ENCODE measurements at regions not wholly inside any gene's neighbourhood (a gene's known extent, or its start where the extent isn't known, plus 50 kb on each side); places are given as distances from the start of the nearest gene placed in this dataset.
"Not testable (repeated sequence)": the region's sequence is repeated elsewhere in the genome, so short reads cannot be mapped to it uniquely, and the experiment has no call there.

GRCh38 chr2:47704287-47704686 lies 78.7 kb upstream of the MSH6 start:
- H3K36me3 Mint-ChIP-seq (ENCODE audit: low read depth): no peaks in the 10 kb centered on the region
- no peak for ATAC-seq

GRCh38 chr2:47699533-47700215 lies 83.3 kb upstream of the MSH6 start:
- no peak for ATAC-seq
- Mint-ChIP-seq H3K9me3 (ENCODE audit: insufficient read depth) (no peaks in the 10 kb centered on the region), H3K4me1 (ENCODE audit: low read depth) (no peaks in the 10 kb centered on the region), H3K36me3 (ENCODE audit: low read depth) (no peaks in the 10 kb centered on the region), H3K27ac (no peak overlapping the region), H3K27me3 (ENCODE audit: low read depth) (peaks cover 15% of the 10 kb centered on the region), H3K4me3 (no peak overlapping the region)
- DNase-seq: no peak
- POLR2A ChIA-PET: no interaction called here
- CTCF ChIA-PET: no interaction called here

More at GRCh38 chr2:47704287-47704686, 78.7 kb upstream of the MSH6 start:
- ChIA-PET POLR2A (interaction anchor here (0.6 kb wide), 1 partner anchor 195 kb away, joined by 3 read pairs; no protein-coding TSS in a partner anchor), CTCF (no interaction called here)
- Mint-ChIP-seq H3K9me3 (ENCODE audit: insufficient read depth) (no peaks in the 10 kb centered on the region), H3K4me3 (no peak overlapping the region), H3K27me3 (ENCODE audit: low read depth) (no peaks in the 10 kb centered on the region), H3K27ac (no peak overlapping the region), H3K4me1 (ENCODE audit: low read depth) (no peaks in the 10 kb centered on the region)
- no peak for DNase-seq

- H3K27ac Mint-ChIP-seq; H3K36me3 Mint-ChIP-seq (ENCODE audit: low read depth); H3K4me3 Mint-ChIP-seq; CTCF ChIA-PET; H3K9me3 Mint-ChIP-seq (ENCODE audit: insufficient read depth); H3K4me1 Mint-ChIP-seq (ENCODE audit: low read depth); ATAC-seq; POLR2A ChIA-PET; DNase-seq: not testable (repeated sequence)
- H3K27me3 Mint-ChIP-seq (ENCODE audit: low read depth): peaks cover 19% of the 10 kb centered on the region
These were observed 84.4 kb upstream of the MSH6 start for GRCh38 chr2:47698436-47698972.

GRCh38 chr2:47697681-47698435 lies 85.1 kb upstream of the MSH6 start:
- ATAC-seq; H3K27ac Mint-ChIP-seq; POLR2A ChIA-PET; CTCF ChIA-PET; H3K36me3 Mint-ChIP-seq (ENCODE audit: low read depth); H3K4me1 Mint-ChIP-seq (ENCODE audit: low read depth); H3K9me3 Mint-ChIP-seq (ENCODE audit: insufficient read depth); DNase-seq; H3K4me3 Mint-ChIP-seq: not testable (repeated sequence)
- H3K27me3 Mint-ChIP-seq (ENCODE audit: low read depth): peaks cover 19% of the 10 kb centered on the region

- Mint-ChIP-seq H3K27ac (no peak overlapping the region), H3K36me3 (ENCODE audit: low read depth) (no peaks in the 10 kb centered on the region), H3K4me1 (ENCODE audit: low read depth) (no peaks in the 10 kb centered on the region), H3K4me3 (no peak overlapping the region), H3K27me3 (ENCODE audit: low read depth) (peaks cover 19% of the 10 kb centered on the region), H3K9me3 (ENCODE audit: insufficient read depth) (no peaks in the 10 kb centered on the region)
- ChIA-PET POLR2A (no interaction called here), CTCF (no interaction called here)
- DNase-seq (no peak), ATAC-seq (no peak)
These were observed 85.8 kb upstream of the MSH6 start for GRCh38 chr2:47697000-47697601.

- ChIA-PET CTCF (no interaction called here), POLR2A (no interaction called here)
- H3K4me1 Mint-ChIP-seq (ENCODE audit: low read depth): no peaks in the 10 kb centered on the region
- peaks cover 19% of the 10 kb centered on the region for H3K27me3 Mint-ChIP-seq (ENCODE audit: low read depth)
- DNase-seq (no peak), ATAC-seq (no peak)
- H3K27ac Mint-ChIP-seq: no peak overlapping the region
- H3K4me3 Mint-ChIP-seq: no peak overlapping the region
- H3K9me3 Mint-ChIP-seq (ENCODE audit: insufficient read depth): no peaks in the 10 kb centered on the region
- no peaks in the 10 kb centered on the region for H3K36me3 Mint-ChIP-seq (ENCODE audit: low read depth)
These were observed 86.5 kb upstream of the MSH6 start for GRCh38 chr2:47696478-47696831.

GRCh38 chr2:47695800-47696477 lies 87.0 kb upstream of the MSH6 start:
- ChIA-PET CTCF (no interaction called here), POLR2A (no interaction called here)
- Mint-ChIP-seq H3K4me1 (ENCODE audit: low read depth) (no peaks in the 10 kb centered on the region), H3K27ac (no peak overlapping the region), H3K27me3 (ENCODE audit: low read depth) (peaks cover 19% of the 10 kb centered on the region), H3K9me3 (ENCODE audit: insufficient read depth) (no peaks in the 10 kb centered on the region), H3K36me3 (ENCODE audit: low read depth) (no peaks in the 10 kb centered on the region), H3K4me3 (no peak overlapping the region)
- ATAC-seq (no peak), DNase-seq (no peak)

GRCh38 chr2:47694451-47694850 lies 88.5 kb upstream of the MSH6 start:
- CTCF ChIA-PET; ATAC-seq; POLR2A ChIA-PET; H3K9me3 Mint-ChIP-seq (ENCODE audit: insufficient read depth); H3K4me3 Mint-ChIP-seq; H3K4me1 Mint-ChIP-seq (ENCODE audit: low read depth); H3K27ac Mint-ChIP-seq; DNase-seq; H3K36me3 Mint-ChIP-seq (ENCODE audit: low read depth): not testable (repeated sequence)
- H3K27me3 Mint-ChIP-seq (ENCODE audit: low read depth): peaks cover 19% of the 10 kb centered on the region

GRCh38 chr2:47690706-47691325 lies 92.1 kb upstream of the MSH6 start:
- ATAC-seq; H3K4me3 Mint-ChIP-seq; H3K36me3 Mint-ChIP-seq (ENCODE audit: low read depth); H3K27ac Mint-ChIP-seq; H3K9me3 Mint-ChIP-seq (ENCODE audit: insufficient read depth); H3K4me1 Mint-ChIP-seq (ENCODE audit: low read depth); POLR2A ChIA-PET; DNase-seq; H3K27me3 Mint-ChIP-seq (ENCODE audit: low read depth); CTCF ChIA-PET: not testable (repeated sequence)

GRCh38 chr2:47690132-47690531 lies 92.8 kb upstream of the MSH6 start:
- Mint-ChIP-seq H3K4me3 (no peak overlapping the region), H3K36me3 (ENCODE audit: low read depth) (no peaks in the 10 kb centered on the region), H3K4me1 (ENCODE audit: low read depth) (peaks cover 7% of the 10 kb centered on the region), H3K9me3 (ENCODE audit: insufficient read depth) (no peaks in the 10 kb centered on the region), H3K27ac (no peak overlapping the region), H3K27me3 (ENCODE audit: low read depth) (peaks cover 4% of the 10 kb centered on the region)
- no peak for DNase-seq
- no peak for ATAC-seq
- ChIA-PET POLR2A (no interaction called here), CTCF (no interaction called here)

GRCh38 chr2:47689118-47689517 lies 93.8 kb upstream of the MSH6 start:
- H3K4me3 Mint-ChIP-seq; H3K27ac Mint-ChIP-seq; H3K27me3 Mint-ChIP-seq (ENCODE audit: low read depth); ATAC-seq; POLR2A ChIA-PET; H3K9me3 Mint-ChIP-seq (ENCODE audit: insufficient read depth); DNase-seq; CTCF ChIA-PET; H3K4me1 Mint-ChIP-seq (ENCODE audit: low read depth); H3K36me3 Mint-ChIP-seq (ENCODE audit: low read depth): not testable (repeated sequence)

Measured in activated CD8-positive, alpha-beta T cell treated with anti-CD3 and anti-CD28 coated beads, Interleukin-2, amount 10 ng/mL, durations not matched to agents 7 days and 5 days (primary cell).